HG02981 (cell line): ENCODE measurements at regions not wholly inside any gene's neighbourhood (a gene's known extent, or its start where the extent isn't known, plus 50 kb on each side); places are given as distances from the start of the nearest gene placed in this dataset.

Experiments used
- ATAC-seq: cut with Tn5 transposase; IDR thresholded peaks from one replicate; pipeline ENCODE4 v1.9.1; 2021; ENCODE audit warnings: mild to moderate bottlenecking, moderate library complexity; ENCODE audit not compliant: unreplicated experiment

GRCh38 chr18:77815666-77816338, 566.2 kb downstream of the GALR1 start:
- no peak for ATAC-seq

- no peak for ATAC-seq
Measured at GRCh38 chr18:77818328-77818727, 568.7 kb downstream of the GALR1 start.

GRCh38 chr18:77820472-77820871, 570.8 kb downstream of the GALR1 start:
- no peak for ATAC-seq

GRCh38 chr18:77821892-77822291, 572.2 kb downstream of the GALR1 start:
- no peak for ATAC-seq

GRCh38 chr18:77822632-77823031, 573.0 kb downstream of the GALR1 start:
- ATAC-seq, result no peak

- no peak for ATAC-seq
Measured at GRCh38 chr18:77833807-77834206, 584.2 kb downstream of the GALR1 start.

- ATAC-seq, result no peak
Measured at GRCh38 chr18:77851802-77852201, 602.2 kb downstream of the GALR1 start.

- ATAC-seq, result no peak
Measured at GRCh38 chr18:77853859-77854258, 604.2 kb downstream of the GALR1 start.

GRCh38 chr18:77857678-77858655, 608.3 kb downstream of the GALR1 start:
- no peak for ATAC-seq

- ATAC-seq, result no peak
Measured at GRCh38 chr18:77859634-77860033, 610.0 kb downstream of the GALR1 start.

- no peak for ATAC-seq
Measured at GRCh38 chr18:77862066-77862757, 612.6 kb downstream of the GALR1 start.

- no peak for ATAC-seq
Measured at GRCh38 chr18:77865853-77866252, 616.2 kb downstream of the GALR1 start.

- no peak for ATAC-seq
Measured at GRCh38 chr18:77866351-77866750, 616.7 kb downstream of the GALR1 start.

- no peak for ATAC-seq
Measured at GRCh38 chr18:77870199-77870598, 620.6 kb downstream of the GALR1 start.

- ATAC-seq, result no peak
Measured at GRCh38 chr18:77870894-77871293, 621.2 kb downstream of the GALR1 start.

- ATAC-seq, result no peak
Measured at GRCh38 chr18:77872166-77872565, 622.5 kb downstream of the GALR1 start.

GRCh38 chr18:77876319-77876865, 626.7 kb downstream of the GALR1 start:
- no peak for ATAC-seq

GRCh38 chr18:77879829-77880228, 630.2 kb downstream of the GALR1 start:
- ATAC-seq, result no peak

GRCh38 chr18:77884454-77884853, 634.8 kb downstream of the GALR1 start:
- ATAC-seq, result no peak

- no peak for ATAC-seq
Measured at GRCh38 chr18:77894060-77894459, 644.4 kb downstream of the GALR1 start.

GRCh38 chr18:77895250-77895649, 645.6 kb downstream of the GALR1 start:
- no peak for ATAC-seq
